ENCODE measurements at regions not wholly inside any gene's neighbourhood (a gene's known extent, or its start where the extent isn't known, plus 50 kb on each side); places are given as distances from the start of the nearest gene placed in this dataset.
"Not testable (repeated sequence)": the region's sequence is repeated elsewhere in the genome, so short reads cannot be mapped to it uniquely, and the experiment has no call there.

- no peaks in the 10 kb centered on the region for H3K36me3 ChIP-seq (ENCODE audit: control insufficient read depth, insufficient read depth, low read length)
- WGBS (ENCODE audit: insufficient coverage, insufficient read length), result no CpG with 5 or more reads among the region's 2 CpGs
- no peak overlapping the region for H3K4me3 ChIP-seq (ENCODE audit: low read length)
- H3K27ac ChIP-seq (ENCODE audit: low read length), result no peak overlapping the region
- no peaks in the 10 kb centered on the region for H3K27me3 ChIP-seq (ENCODE audit: control insufficient read depth, insufficient read depth, low read length)
- H3K9me3 ChIP-seq (ENCODE audit: control insufficient read depth, insufficient read depth, low read length), result no peaks in the 10 kb centered on the region
- peak; percentile 13 for DNase-seq (ENCODE audit: low read depth, low spot score)
- no peaks in the 10 kb centered on the region for H3K4me1 ChIP-seq (ENCODE audit: control insufficient read depth, insufficient read depth, low read length)
Observed at GRCh38 chr3:86381247-86381646, 609.7 kb downstream of the VGLL3 start.

GRCh38 chr3:86379280-86379679 lies 611.7 kb downstream of the VGLL3 start:
- DNase-seq (ENCODE audit: low read depth, low spot score), result no peak
- H3K4me1 ChIP-seq (ENCODE audit: control insufficient read depth, insufficient read depth, low read length), result no peaks in the 10 kb centered on the region
- H3K27me3 ChIP-seq (ENCODE audit: control insufficient read depth, insufficient read depth, low read length), result no peaks in the 10 kb centered on the region
- no peak overlapping the region for H3K4me3 ChIP-seq (ENCODE audit: low read length)
- H3K36me3 ChIP-seq (ENCODE audit: control insufficient read depth, insufficient read depth, low read length), result no peaks in the 10 kb centered on the region
- no peak overlapping the region for H3K27ac ChIP-seq (ENCODE audit: low read length)
- WGBS (ENCODE audit: insufficient coverage, insufficient read length), result no CpG with 5 or more reads among the region's 2 CpGs
- no peaks in the 10 kb centered on the region for H3K9me3 ChIP-seq (ENCODE audit: control insufficient read depth, insufficient read depth, low read length)

DNA sequence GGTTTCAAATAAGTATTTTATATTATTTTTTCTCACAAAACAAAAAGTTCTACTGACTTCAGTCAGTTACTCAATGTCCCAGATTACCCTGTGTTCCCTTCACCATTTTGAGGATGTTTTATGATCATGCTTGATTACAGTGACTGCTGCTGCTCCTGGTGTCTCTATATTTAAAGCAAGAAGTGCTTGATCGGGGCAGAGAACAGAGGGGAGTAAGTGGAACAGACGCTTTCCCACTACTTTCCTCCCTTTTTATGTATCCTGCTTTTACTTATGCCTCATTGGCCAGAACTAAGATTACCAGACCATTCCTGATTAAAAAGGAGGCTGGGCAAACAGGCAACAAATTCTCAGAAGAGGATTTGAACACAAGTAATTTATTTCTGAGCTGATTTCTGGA lies 612.1 kb downstream of the VGLL3 start:
- Histone ChIP-seq H3K27ac (ENCODE audit: low read length) (no peak overlapping the region), H3K4me3 (ENCODE audit: low read length) (no peak overlapping the region), H3K27me3 (ENCODE audit: control insufficient read depth, insufficient read depth, low read length) (no peaks in the 10 kb centered on the region), H3K36me3 (ENCODE audit: control insufficient read depth, insufficient read depth, low read length) (no peaks in the 10 kb centered on the region), H3K9me3 (ENCODE audit: control insufficient read depth, insufficient read depth, low read length) (no peaks in the 10 kb centered on the region), H3K4me1 (ENCODE audit: control insufficient read depth, insufficient read depth, low read length) (no peaks in the 10 kb centered on the region)
- WGBS (ENCODE audit: insufficient coverage, insufficient read length), result no CpG with 5 or more reads among the region's 2 CpGs
- no peak for DNase-seq (ENCODE audit: low read depth, low spot score)

DNA sequence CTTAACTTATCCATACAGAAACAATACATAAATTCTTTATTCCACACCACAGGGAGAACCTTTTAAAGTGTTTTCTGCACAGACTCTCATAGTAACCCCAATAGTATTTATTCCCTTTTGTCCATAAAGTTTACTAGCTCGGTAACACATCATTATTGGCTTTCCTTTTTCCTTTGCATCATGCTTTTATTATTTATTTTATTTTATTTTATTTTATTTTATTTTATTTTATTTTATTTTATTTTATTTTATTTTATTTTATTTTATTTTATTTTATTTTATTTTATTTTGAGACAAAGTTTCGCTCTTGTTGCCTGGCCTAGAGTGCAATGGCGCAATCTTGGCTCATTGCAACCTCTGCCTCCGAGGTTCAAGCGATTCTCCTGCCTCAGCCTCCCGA lies 655.4 kb downstream of the VGLL3 start:
- H3K4me3 ChIP-seq (ENCODE audit: low read length); H3K36me3 ChIP-seq (ENCODE audit: control insufficient read depth, insufficient read depth, low read length); H3K9me3 ChIP-seq (ENCODE audit: control insufficient read depth, insufficient read depth, low read length); DNase-seq (ENCODE audit: low read depth, low spot score); H3K4me1 ChIP-seq (ENCODE audit: control insufficient read depth, insufficient read depth, low read length); H3K27ac ChIP-seq (ENCODE audit: low read length); H3K27me3 ChIP-seq (ENCODE audit: control insufficient read depth, insufficient read depth, low read length): not testable (repeated sequence)
- whole genome bisulfite sequencing (ENCODE audit: insufficient coverage, insufficient read length), result no CpG with 5 or more reads among the region's 6 CpGs

DNA sequence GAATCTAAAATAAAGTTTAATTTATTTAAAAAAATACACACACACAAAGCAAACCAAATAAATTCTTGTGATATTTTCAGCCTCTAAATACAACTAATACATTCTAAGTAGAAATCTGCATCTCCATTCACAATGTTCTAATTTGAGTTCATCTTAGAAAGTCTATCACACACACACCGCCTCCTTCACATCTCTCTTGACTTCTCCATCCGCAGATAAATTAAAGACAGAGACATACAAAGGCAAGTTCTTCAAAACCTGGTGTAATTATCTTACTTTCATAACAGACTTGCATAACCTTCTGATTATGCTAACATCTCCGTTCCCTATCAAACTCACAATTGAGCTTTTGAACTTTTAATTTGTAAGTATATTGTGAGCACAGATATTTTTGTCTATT lies 657.3 kb downstream of the VGLL3 start:
- Histone ChIP-seq H3K36me3 (ENCODE audit: control insufficient read depth, insufficient read depth, low read length) (no peaks in the 10 kb centered on the region), H3K4me3 (ENCODE audit: low read length) (no peak overlapping the region), H3K4me1 (ENCODE audit: control insufficient read depth, insufficient read depth, low read length) (no peaks in the 10 kb centered on the region), H3K9me3 (ENCODE audit: control insufficient read depth, insufficient read depth, low read length) (no peaks in the 10 kb centered on the region), H3K27ac (ENCODE audit: low read length) (no peak overlapping the region), H3K27me3 (ENCODE audit: control insufficient read depth, insufficient read depth, low read length) (no peaks in the 10 kb centered on the region)
- no CpG with 5 or more reads among the region's 3 CpGs for WGBS (ENCODE audit: insufficient coverage, insufficient read length)
- no peak for DNase-seq (ENCODE audit: low read depth, low spot score)

DNA sequence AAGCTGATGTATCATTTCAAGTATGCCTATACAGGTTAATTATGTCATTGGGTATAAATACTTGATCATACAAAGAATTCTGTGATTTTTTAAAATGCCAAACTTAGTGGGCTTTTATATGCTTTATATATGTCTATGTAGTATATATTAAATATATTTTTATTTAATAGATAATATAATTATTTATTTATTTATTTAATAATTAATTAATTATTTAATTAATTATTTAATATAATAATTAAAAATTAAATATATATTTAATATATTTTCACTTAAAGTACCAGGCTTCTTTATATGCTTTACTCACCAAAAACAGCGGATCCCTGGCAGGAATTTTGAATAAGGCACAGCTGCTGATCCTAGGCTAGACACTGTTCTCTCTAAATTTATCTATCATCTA lies 687.0 kb downstream of the VGLL3 start:
- WGBS (ENCODE audit: insufficient coverage, insufficient read length), result no CpG with 5 or more reads among the region's 1 CpG

GRCh38 chr3:86282106-86282787 lies 708.7 kb downstream of the VGLL3 start:
- no CpG with 5 or more reads among the region's 30 CpGs for WGBS (ENCODE audit: insufficient coverage, insufficient read length)
- no peaks in the 10 kb centered on the region for H3K4me1 ChIP-seq (ENCODE audit: control insufficient read depth, insufficient read depth, low read length)
- H3K36me3 ChIP-seq (ENCODE audit: control insufficient read depth, insufficient read depth, low read length), result no peaks in the 10 kb centered on the region
- no peak for DNase-seq (ENCODE audit: low read depth, low spot score)
- no peaks in the 10 kb centered on the region for H3K27me3 ChIP-seq (ENCODE audit: control insufficient read depth, insufficient read depth, low read length)
- H3K27ac ChIP-seq (ENCODE audit: low read length), result no peak overlapping the region
- no peaks in the 10 kb centered on the region for H3K9me3 ChIP-seq (ENCODE audit: control insufficient read depth, insufficient read depth, low read length)
- no peak overlapping the region for H3K4me3 ChIP-seq (ENCODE audit: low read length)

More for the DNA sequence above, 687.0 kb downstream of the VGLL3 start:
- H3K27ac ChIP-seq (ENCODE audit: low read length), result no peak overlapping the region
- no peaks in the 10 kb centered on the region for H3K27me3 ChIP-seq (ENCODE audit: control insufficient read depth, insufficient read depth, low read length)
- H3K4me3 ChIP-seq (ENCODE audit: low read length), result no peak overlapping the region
- H3K4me1 ChIP-seq (ENCODE audit: control insufficient read depth, insufficient read depth, low read length), result no peaks in the 10 kb centered on the region
- H3K36me3 ChIP-seq (ENCODE audit: control insufficient read depth, insufficient read depth, low read length), result no peaks in the 10 kb centered on the region
- no peaks in the 10 kb centered on the region for H3K9me3 ChIP-seq (ENCODE audit: control insufficient read depth, insufficient read depth, low read length)
- no peak for DNase-seq (ENCODE audit: low read depth, low spot score)

DNA sequence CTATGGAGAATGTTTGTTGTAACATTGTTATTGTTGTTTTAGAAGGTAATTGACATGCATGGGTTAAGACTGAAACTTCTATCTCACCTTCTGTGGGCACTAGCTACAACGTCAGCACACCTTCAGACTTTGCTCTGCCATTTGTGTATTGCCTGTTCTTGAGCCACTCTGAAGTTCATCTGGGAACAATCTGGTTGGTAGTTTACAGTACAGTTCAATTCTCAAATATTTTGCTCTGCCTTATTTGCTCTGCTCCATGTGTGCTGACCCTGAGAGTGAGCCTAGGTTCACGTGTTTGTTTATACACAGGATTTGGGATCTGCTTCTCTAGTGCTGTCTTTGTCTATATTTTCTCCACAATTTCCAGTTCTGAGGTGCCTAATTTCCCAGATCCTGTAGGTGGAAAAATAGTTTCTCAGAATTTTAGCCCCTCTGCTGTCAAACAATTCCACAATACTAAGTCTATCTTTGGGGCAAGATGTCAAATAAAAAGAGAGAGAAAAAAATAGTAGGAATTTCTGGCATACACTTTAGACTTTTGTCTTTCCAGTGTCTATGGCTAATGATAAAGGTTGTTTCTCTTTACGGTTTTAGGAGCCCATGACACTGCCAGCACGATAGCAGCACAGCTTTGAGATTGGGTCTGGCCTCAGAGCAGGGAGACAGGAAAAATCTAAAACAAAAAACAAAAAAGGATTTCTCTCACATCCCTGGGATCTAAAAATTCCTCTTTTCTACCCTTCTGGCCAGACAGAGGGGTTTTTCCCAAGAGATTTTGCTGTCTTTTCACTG lies 721.4 kb downstream of the VGLL3 start:
- H3K27ac ChIP-seq (ENCODE audit: low read length), result no peak overlapping the region
- no peaks in the 10 kb centered on the region for H3K4me1 ChIP-seq (ENCODE audit: control insufficient read depth, insufficient read depth, low read length)
- H3K9me3 ChIP-seq (ENCODE audit: control insufficient read depth, insufficient read depth, low read length), result no peaks in the 10 kb centered on the region
- no peak overlapping the region for H3K4me3 ChIP-seq (ENCODE audit: low read length)
- no peak for DNase-seq (ENCODE audit: low read depth, low spot score)
- no peaks in the 10 kb centered on the region for H3K27me3 ChIP-seq (ENCODE audit: control insufficient read depth, insufficient read depth, low read length)
- no peaks in the 10 kb centered on the region for H3K36me3 ChIP-seq (ENCODE audit: control insufficient read depth, insufficient read depth, low read length)
- WGBS (ENCODE audit: insufficient coverage, insufficient read length), result no CpG with 5 or more reads among the region's 4 CpGs

GRCh38 chr3:86257955-86258641 lies 732.9 kb downstream of the VGLL3 start:
- Histone ChIP-seq H3K27ac (ENCODE audit: low read length) (no peak overlapping the region), H3K9me3 (ENCODE audit: control insufficient read depth, insufficient read depth, low read length) (no peaks in the 10 kb centered on the region), H3K27me3 (ENCODE audit: control insufficient read depth, insufficient read depth, low read length) (no peaks in the 10 kb centered on the region), H3K4me3 (ENCODE audit: low read length) (no peak overlapping the region), H3K4me1 (ENCODE audit: control insufficient read depth, insufficient read depth, low read length) (no peaks in the 10 kb centered on the region; the same call in 1 of the 2 replicates), H3K36me3 (ENCODE audit: control insufficient read depth, insufficient read depth, low read length) (no peaks in the 10 kb centered on the region)
- no CpG with 5 or more reads among the region's 1 CpG for WGBS (ENCODE audit: insufficient coverage, insufficient read length)
- no peak for DNase-seq (ENCODE audit: low read depth, low spot score)

- Histone ChIP-seq H3K4me3 (ENCODE audit: low read length) (no peak overlapping the region), H3K27ac (ENCODE audit: low read length) (no peak overlapping the region), H3K36me3 (ENCODE audit: control insufficient read depth, insufficient read depth, low read length) (no peaks in the 10 kb centered on the region), H3K4me1 (ENCODE audit: control insufficient read depth, insufficient read depth, low read length) (no peaks in the 10 kb centered on the region), H3K9me3 (ENCODE audit: control insufficient read depth, insufficient read depth, low read length) (no peaks in the 10 kb centered on the region), H3K27me3 (ENCODE audit: control insufficient read depth, insufficient read depth, low read length) (no peaks in the 10 kb centered on the region)
- no CpG with 5 or more reads among the region's 6 CpGs for WGBS (ENCODE audit: insufficient coverage, insufficient read length)
- no peak for DNase-seq (ENCODE audit: low read depth, low spot score)
Observed at GRCh38 chr3:86254480-86254879, 736.5 kb downstream of the VGLL3 start.
